Caco-2 (cell line): ENCODE measurements at regions not wholly inside any gene's neighbourhood (a gene's known extent, or its start where the extent isn't known, plus 50 kb on each side); places are given as distances from the start of the nearest gene placed in this dataset.

Source experiments
- BruUV-seq: library from RNA; stranded (reverse); fragments of 400-500 nt; replicated peaks from 2 replicates; lab custom pipeline; 2021; lab: Mats Ljungman, UMichigan
- CTCF ChIA-PET: fragments of 300-600 bp; sonication (Branson Sonifier 250); formaldehyde crosslinking; loops from one replicate; lab custom pipeline; 2022; ENCODE audit warnings: antibody characterized with exemption; lab: Charles Lee
- POLR2A ChIA-PET: fragments of 300-600 bp; sonication (Branson Sonifier 250); formaldehyde crosslinking; loops from one replicate; lab custom pipeline; 2022; ENCODE audit warnings: antibody characterized with exemption; lab: Charles Lee
- DNase-seq, 2 experiments: peaks; one replicate each; pipeline versions ENCODE4 v3.0.0 to v3.0.0-alpha.2; 2020 to 2022
- H3K27me3 ChIP-seq: replicated peaks from 2 replicates; pipeline ENCODE4 v1.6.0; 2011; ENCODE audit warnings: low read length; ENCODE audit not compliant: control insufficient read depth, insufficient read depth
- H3K36me3 ChIP-seq: 2 replicates; pipeline ENCODE4 v1.5.1; 2011; ENCODE audit warnings: low read length; ENCODE audit not compliant: control insufficient read depth, insufficient read depth
- H3K4me1 ChIP-seq: fragments of 250-450 bp; sonication (Bioruptor Pico); 2 replicates; pipeline ENCODE4 v1.5.1; 2020; ENCODE audit warnings: mild to moderate bottlenecking
- H3K4me3 ChIP-seq: 2 replicates; pipeline ENCODE4 v1.5.1; 2011; ENCODE audit warnings: low read depth, mild to moderate bottlenecking, control low read depth, low read length
- H3K9me3 ChIP-seq: fragments of 250-450 bp; sonication (Bioruptor Pico); 2 replicates; pipeline ENCODE4 v1.5.1; 2020; ENCODE audit warnings: mild to moderate bottlenecking, moderate library complexity
- H3K27ac Mint-ChIP-seq: one replicate; pipeline ENCODE4 v1.8.0; 2022; ENCODE audit warnings: mixed read lengths; ENCODE audit not compliant: unreplicated experiment
- H3K27me3 Mint-ChIP-seq: one replicate; pipeline ENCODE4 v1.8.0; 2022; ENCODE audit warnings: mixed read lengths; ENCODE audit not compliant: insufficient read depth, unreplicated experiment
- H3K36me3 Mint-ChIP-seq: one replicate; pipeline ENCODE4 v1.8.0; 2022; ENCODE audit warnings: mild to moderate bottlenecking, mixed read lengths; ENCODE audit not compliant: insufficient read depth, unreplicated experiment
- H3K4me1 Mint-ChIP-seq: one replicate; pipeline ENCODE4 v1.8.0; 2022; ENCODE audit warnings: low read depth, mixed read lengths; ENCODE audit not compliant: unreplicated experiment
- H3K4me3 Mint-ChIP-seq: one replicate; pipeline ENCODE4 v1.8.0; 2022; ENCODE audit warnings: mild to moderate bottlenecking, moderate library complexity, mixed read lengths; ENCODE audit not compliant: unreplicated experiment
- H3K9me3 Mint-ChIP-seq: one replicate; pipeline ENCODE4 v1.8.0; 2022; ENCODE audit warnings: mixed read lengths; ENCODE audit not compliant: unreplicated experiment
- intact Hi-C: fragments of 100-400 bp; cut with micrococcal nuclease; formaldehyde crosslinking; loops from one replicate; pipeline ENCODE4 v1.10.0; 2022; ENCODE audit not compliant: unreplicated experiment
- TF ChIP-seq, protein P1 (sequence below), 2 experiments: fragments of 200-600 bp in 1 of 2; IDR thresholded peaks; 1 replicate in 1 of 2; 2 replicates in 1 of 2; pipeline versions ENCODE4 v1.5.1 to v1.8.0; 2011 to 2022; ENCODE audit warnings: antibody characterized with exemption in 1 of 2, control low read depth in 1 of 2, inconsistent platforms in 1 of 2, low read depth in 1 of 2, low read length in 1 of 2, mild to moderate bottlenecking in 1 of 2, moderate library complexity in 1 of 2; ENCODE audit not compliant: insufficient read depth in 1 of 2, severe bottlenecking in 1 of 2, unreplicated experiment in 1 of 2

DNA sequence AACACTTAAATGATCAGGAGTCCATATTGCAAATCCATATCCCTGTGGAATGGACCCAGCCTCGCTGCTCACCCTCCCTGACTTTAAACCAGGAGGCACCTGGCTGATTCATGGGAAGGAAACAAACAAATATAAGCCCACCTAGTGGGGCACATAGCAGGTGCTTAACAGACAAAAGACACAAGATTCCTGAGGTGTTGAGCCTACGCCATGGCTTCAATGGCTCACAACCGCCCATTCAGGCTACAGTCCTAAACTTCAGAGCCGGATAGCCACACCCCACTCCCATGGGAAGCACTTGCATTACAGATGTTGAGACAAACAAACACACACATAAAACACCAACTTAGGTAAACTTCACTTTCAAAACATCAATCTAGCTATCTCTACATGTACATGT is 359.9 kb downstream of the ICE1 start:
- no peaks in the 10 kb centered on the region for H3K4me1 ChIP-seq
- H3K27me3 ChIP-seq, result no peaks in the 10 kb centered on the region
- ChIA-PET CTCF (no interaction called here), POLR2A (no interaction called here)
- no peaks in the 10 kb centered on the region for H3K4me1 Mint-ChIP-seq
- H3K4me3 ChIP-seq, result no peak overlapping the region
- no peak for DNase-seq
- H3K27me3 Mint-ChIP-seq, result peaks cover 2% of the 10 kb centered on the region
- no TSS peak for BruUV-seq
- no peaks in the 10 kb centered on the region for H3K9me3 ChIP-seq
- no peaks in the 10 kb centered on the region for H3K36me3 Mint-ChIP-seq
- H3K9me3 Mint-ChIP-seq, result no peaks in the 10 kb centered on the region
- no peaks in the 10 kb centered on the region for H3K36me3 ChIP-seq
- intact Hi-C loops, result no loop called here
- no peak overlapping the region for H3K4me3 Mint-ChIP-seq
- no peak overlapping the region for H3K27ac Mint-ChIP-seq
- TF ChIP-seq, protein P1, sequence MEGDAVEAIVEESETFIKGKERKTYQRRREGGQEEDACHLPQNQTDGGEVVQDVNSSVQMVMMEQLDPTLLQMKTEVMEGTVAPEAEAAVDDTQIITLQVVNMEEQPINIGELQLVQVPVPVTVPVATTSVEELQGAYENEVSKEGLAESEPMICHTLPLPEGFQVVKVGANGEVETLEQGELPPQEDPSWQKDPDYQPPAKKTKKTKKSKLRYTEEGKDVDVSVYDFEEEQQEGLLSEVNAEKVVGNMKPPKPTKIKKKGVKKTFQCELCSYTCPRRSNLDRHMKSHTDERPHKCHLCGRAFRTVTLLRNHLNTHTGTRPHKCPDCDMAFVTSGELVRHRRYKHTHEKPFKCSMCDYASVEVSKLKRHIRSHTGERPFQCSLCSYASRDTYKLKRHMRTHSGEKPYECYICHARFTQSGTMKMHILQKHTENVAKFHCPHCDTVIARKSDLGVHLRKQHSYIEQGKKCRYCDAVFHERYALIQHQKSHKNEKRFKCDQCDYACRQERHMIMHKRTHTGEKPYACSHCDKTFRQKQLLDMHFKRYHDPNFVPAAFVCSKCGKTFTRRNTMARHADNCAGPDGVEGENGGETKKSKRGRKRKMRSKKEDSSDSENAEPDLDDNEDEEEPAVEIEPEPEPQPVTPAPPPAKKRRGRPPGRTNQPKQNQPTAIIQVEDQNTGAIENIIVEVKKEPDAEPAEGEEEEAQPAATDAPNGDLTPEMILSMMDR (IDR thresholded peaks at IDR 0.05; ENCODE audit: insufficient read depth in 1 of 2, low read depth in 1 of 2, low read length in 1 of 2, severe bottlenecking in 1 of 2, unreplicated experiment in 1 of 2), result no peak

DNA sequence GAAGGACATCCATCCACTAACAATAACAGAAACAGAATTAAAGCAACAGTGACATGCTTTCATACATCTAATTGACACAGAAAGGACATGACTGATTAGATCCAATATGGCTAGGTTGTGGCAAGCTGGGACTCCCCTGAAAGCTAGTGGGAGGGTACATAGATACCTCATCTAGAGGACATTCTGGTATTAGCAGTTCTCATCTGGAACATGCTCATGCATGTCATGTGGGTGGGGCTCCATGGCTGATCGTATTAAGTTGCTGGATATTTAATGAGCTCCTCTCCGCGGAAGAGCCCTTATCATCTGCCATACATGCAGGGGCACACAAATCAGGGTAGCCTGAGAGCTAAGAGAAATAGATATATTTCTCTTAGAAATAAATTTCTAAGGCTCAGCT is 358.9 kb downstream of the ICE1 start:
- DNase-seq, result no peak
- TF ChIP-seq, protein P1 (IDR thresholded peaks at IDR 0.05; ENCODE audit: insufficient read depth in 1 of 2, low read depth in 1 of 2, low read length in 1 of 2, severe bottlenecking in 1 of 2, unreplicated experiment in 1 of 2), result no peak
- no peak overlapping the region for H3K4me3 ChIP-seq
- POLR2A ChIA-PET, result no interaction called here
- H3K9me3 Mint-ChIP-seq, result no peaks in the 10 kb centered on the region
- H3K36me3 ChIP-seq, result no peaks in the 10 kb centered on the region
- H3K27me3 ChIP-seq, result no peaks in the 10 kb centered on the region
- H3K4me1 ChIP-seq, result no peaks in the 10 kb centered on the region
- no peaks in the 10 kb centered on the region for H3K9me3 ChIP-seq
- H3K4me3 Mint-ChIP-seq, result no peak overlapping the region
- H3K4me1 Mint-ChIP-seq, result no peaks in the 10 kb centered on the region
- intact Hi-C loops, result no loop called here
- H3K27me3 Mint-ChIP-seq, result peaks cover 2% of the 10 kb centered on the region
- CTCF ChIA-PET, result no interaction called here
- H3K36me3 Mint-ChIP-seq, result no peaks in the 10 kb centered on the region
- H3K27ac Mint-ChIP-seq, result no peak overlapping the region
- BruUV-seq, result no TSS peak

DNA sequence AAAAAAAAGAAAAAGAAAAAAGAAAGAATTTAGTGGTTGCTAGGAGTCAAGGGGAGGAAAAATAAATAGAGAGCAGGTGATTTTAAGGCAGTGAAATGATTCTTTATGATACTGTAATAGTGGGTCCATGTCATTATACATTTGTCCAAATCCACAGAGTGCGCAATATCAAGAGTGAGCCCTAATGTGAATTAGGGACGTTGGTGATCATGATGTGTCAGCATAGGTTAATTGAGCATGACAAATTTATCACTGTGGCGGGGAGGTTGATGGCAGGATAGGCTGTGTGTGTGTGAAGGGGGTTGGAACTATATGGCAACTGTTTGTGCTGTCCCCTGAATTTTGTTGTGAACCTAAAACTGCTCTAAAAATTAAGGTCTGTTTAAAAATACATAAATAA is 357.8 kb downstream of the ICE1 start:
- H3K27me3 Mint-ChIP-seq, result peaks cover 5% of the 10 kb centered on the region
- TF ChIP-seq, protein P1 (IDR thresholded peaks at IDR 0.05; ENCODE audit: insufficient read depth in 1 of 2, low read depth in 1 of 2, low read length in 1 of 2, severe bottlenecking in 1 of 2, unreplicated experiment in 1 of 2), result no peak
- H3K36me3 Mint-ChIP-seq, result no peaks in the 10 kb centered on the region
- intact Hi-C loops, result no loop called here
- Histone ChIP-seq H3K36me3 (no peaks in the 10 kb centered on the region), H3K27me3 (no peaks in the 10 kb centered on the region), H3K4me3 (no peak overlapping the region), H3K9me3 (no peaks in the 10 kb centered on the region), H3K4me1 (no peaks in the 10 kb centered on the region)
- no peaks in the 10 kb centered on the region for H3K4me1 Mint-ChIP-seq
- H3K4me3 Mint-ChIP-seq, result no peak overlapping the region
- POLR2A ChIA-PET, result no interaction called here
- peaks cover 2% of the 10 kb centered on the region for H3K9me3 Mint-ChIP-seq
- CTCF ChIA-PET, result no interaction called here
- no TSS peak for BruUV-seq
- DNase-seq, result no peak
- no peak overlapping the region for H3K27ac Mint-ChIP-seq
